ENCODE measurements at regions not wholly inside any gene's neighbourhood (a gene's known extent, or its start where the extent isn't known, plus 50 kb on each side); places are given as distances from the start of the nearest gene placed in this dataset.
"Not testable (repeated sequence)": the region's sequence is repeated elsewhere in the genome, so short reads cannot be mapped to it uniquely, and the experiment has no call there.

- Mint-ChIP-seq H3K9me3 (peaks cover 2% of the 10 kb centered on the region), H3K27ac (no peak overlapping the region), H3K4me3 (no peak overlapping the region), H3K36me3 (ENCODE audit: low read depth) (no peaks in the 10 kb centered on the region), H3K4me1 (no peaks in the 10 kb centered on the region), H3K27me3 (no peaks in the 10 kb centered on the region)
- no peak for DNase-seq
- POLR2A ChIA-PET, result no interaction called here
- CTCF ChIA-PET, result no interaction called here
These were observed 189.6 kb downstream of the TXNL1 start for GRCh38 chr18:56448751-56449150.

- H3K27me3 Mint-ChIP-seq, result no peaks in the 10 kb centered on the region
- no peak for DNase-seq
- POLR2A ChIA-PET, result no interaction called here
- H3K9me3 Mint-ChIP-seq, result peaks cover 2% of the 10 kb centered on the region
- CTCF ChIA-PET, result no interaction called here
- H3K36me3 Mint-ChIP-seq (ENCODE audit: low read depth), result no peaks in the 10 kb centered on the region
- no peak overlapping the region for H3K27ac Mint-ChIP-seq
- no peak overlapping the region for H3K4me3 Mint-ChIP-seq
- H3K4me1 Mint-ChIP-seq, result no peaks in the 10 kb centered on the region
These were observed 193.0 kb downstream of the TXNL1 start for GRCh38 chr18:56445422-56445821.

GRCh38 chr18:56444201-56444600 is 194.2 kb downstream of the TXNL1 start:
- H3K36me3 Mint-ChIP-seq (ENCODE audit: low read depth), result no peaks in the 10 kb centered on the region
- peaks cover 2% of the 10 kb centered on the region for H3K9me3 Mint-ChIP-seq
- ChIA-PET POLR2A (interaction anchor here (1.2 kb wide), 1 partner anchor 10 kb away, joined by 3 read pairs; no protein-coding TSS in a partner anchor), CTCF (no interaction called here)
- H3K4me3 Mint-ChIP-seq, result no peak overlapping the region
- no peak overlapping the region for H3K27ac Mint-ChIP-seq
- H3K4me1 Mint-ChIP-seq, result no peaks in the 10 kb centered on the region
- H3K27me3 Mint-ChIP-seq, result no peaks in the 10 kb centered on the region
- DNase-seq, result no peak

GRCh38 chr18:56443166-56443907 is 195.1 kb downstream of the TXNL1 start:
- no peak overlapping the region for H3K27ac Mint-ChIP-seq
- CTCF ChIA-PET, result no interaction called here
- H3K4me3 Mint-ChIP-seq, result no peak overlapping the region
- no peaks in the 10 kb centered on the region for H3K27me3 Mint-ChIP-seq
- no peaks in the 10 kb centered on the region for H3K4me1 Mint-ChIP-seq
- H3K9me3 Mint-ChIP-seq, result peaks cover 2% of the 10 kb centered on the region
- no peaks in the 10 kb centered on the region for H3K36me3 Mint-ChIP-seq (ENCODE audit: low read depth)
- POLR2A ChIA-PET, result interaction anchor here (1.2 kb wide), 1 partner anchor 9 kb away, joined by 3 read pairs; no protein-coding TSS in a partner anchor
- DNase-seq, result no peak

GRCh38 chr18:56438480-56438879 is 199.9 kb downstream of the TXNL1 start:
- H3K27me3 Mint-ChIP-seq; H3K9me3 Mint-ChIP-seq; H3K4me1 Mint-ChIP-seq; CTCF ChIA-PET; H3K27ac Mint-ChIP-seq; POLR2A ChIA-PET; H3K4me3 Mint-ChIP-seq; DNase-seq; H3K36me3 Mint-ChIP-seq (ENCODE audit: low read depth): not testable (repeated sequence)

- POLR2A ChIA-PET, result no interaction called here
- H3K36me3 Mint-ChIP-seq (ENCODE audit: low read depth), result no peaks in the 10 kb centered on the region
- no peaks in the 10 kb centered on the region for H3K27me3 Mint-ChIP-seq
- no peak overlapping the region for H3K27ac Mint-ChIP-seq
- no peaks in the 10 kb centered on the region for H3K4me1 Mint-ChIP-seq
- CTCF ChIA-PET, result no interaction called here
- peaks cover 5% of the 10 kb centered on the region for H3K9me3 Mint-ChIP-seq
- no peak overlapping the region for H3K4me3 Mint-ChIP-seq
- no peak for DNase-seq
These were observed 201.7 kb downstream of the TXNL1 start for GRCh38 chr18:56436651-56437050.

GRCh38 chr18:56433919-56434318 is 204.5 kb downstream of the TXNL1 start:
- ChIA-PET CTCF (no interaction called here), POLR2A (interaction anchor here (1.3 kb wide), 1 partner anchor 9 kb away, joined by 3 read pairs; no protein-coding TSS in a partner anchor)
- DNase-seq, result no peak
- Mint-ChIP-seq H3K4me3 (no peak overlapping the region), H3K4me1 (no peaks in the 10 kb centered on the region), H3K27me3 (no peaks in the 10 kb centered on the region), H3K9me3 (peaks cover 5% of the 10 kb centered on the region), H3K27ac (no peak overlapping the region), H3K36me3 (ENCODE audit: low read depth) (no peaks in the 10 kb centered on the region)

GRCh38 chr18:56431551-56431950 is 206.8 kb downstream of the TXNL1 start:
- CTCF ChIA-PET, result no interaction called here
- POLR2A ChIA-PET, result no interaction called here

GRCh38 chr18:56423626-56424025 is 214.8 kb downstream of the TXNL1 start:
- Mint-ChIP-seq H3K36me3 (ENCODE audit: low read depth) (no peaks in the 10 kb centered on the region), H3K4me1 (no peaks in the 10 kb centered on the region), H3K4me3 (no peak overlapping the region), H3K27ac (no peak overlapping the region), H3K27me3 (no peaks in the 10 kb centered on the region), H3K9me3 (peaks cover 9% of the 10 kb centered on the region)
- DNase-seq, result no peak
- ChIA-PET POLR2A (no interaction called here), CTCF (no interaction called here)

More at GRCh38 chr18:56431551-56431950, 206.8 kb downstream of the TXNL1 start:
- Mint-ChIP-seq H3K4me3 (no peak overlapping the region), H3K9me3 (peaks cover 13% of the 10 kb centered on the region), H3K27me3 (no peaks in the 10 kb centered on the region), H3K4me1 (no peaks in the 10 kb centered on the region), H3K27ac (no peak overlapping the region), H3K36me3 (ENCODE audit: low read depth) (no peaks in the 10 kb centered on the region)
- DNase-seq, result no peak

GRCh38 chr18:56421647-56422046 is 216.7 kb downstream of the TXNL1 start:
- Mint-ChIP-seq H3K36me3 (ENCODE audit: low read depth) (no peaks in the 10 kb centered on the region), H3K9me3 (peaks cover 5% of the 10 kb centered on the region), H3K27ac (no peak overlapping the region), H3K4me1 (no peaks in the 10 kb centered on the region), H3K27me3 (no peaks in the 10 kb centered on the region), H3K4me3 (no peak overlapping the region)
- DNase-seq, result no peak
- ChIA-PET POLR2A (no interaction called here), CTCF (no interaction called here)

- H3K9me3 Mint-ChIP-seq; H3K27ac Mint-ChIP-seq; DNase-seq; H3K27me3 Mint-ChIP-seq; CTCF ChIA-PET; H3K4me1 Mint-ChIP-seq; POLR2A ChIA-PET; H3K36me3 Mint-ChIP-seq (ENCODE audit: low read depth); H3K4me3 Mint-ChIP-seq: not testable (repeated sequence)
These were observed 217.5 kb downstream of the TXNL1 start for GRCh38 chr18:56420868-56421267.

- ChIA-PET CTCF (no interaction called here), POLR2A (no interaction called here)
- Mint-ChIP-seq H3K36me3 (ENCODE audit: low read depth) (no peaks in the 10 kb centered on the region), H3K9me3 (peaks cover 17% of the 10 kb centered on the region), H3K27ac (no peak overlapping the region), H3K27me3 (no peaks in the 10 kb centered on the region), H3K4me3 (no peak overlapping the region), H3K4me1 (no peaks in the 10 kb centered on the region)
- DNase-seq, result no peak
These were observed 224.0 kb downstream of the TXNL1 start for GRCh38 chr18:56414357-56414756.

- no peak overlapping the region for H3K27ac Mint-ChIP-seq
- no peak overlapping the region for H3K4me3 Mint-ChIP-seq
- H3K27me3 Mint-ChIP-seq, result no peaks in the 10 kb centered on the region
- H3K9me3 Mint-ChIP-seq, result peaks cover 17% of the 10 kb centered on the region
- ChIA-PET CTCF (no interaction called here), POLR2A (no interaction called here)
- H3K4me1 Mint-ChIP-seq, result no peaks in the 10 kb centered on the region
- H3K36me3 Mint-ChIP-seq (ENCODE audit: low read depth), result no peaks in the 10 kb centered on the region
- no peak for DNase-seq
These were observed 224.5 kb downstream of the TXNL1 start for GRCh38 chr18:56413862-56414261.

- DNase-seq, result no peak
- POLR2A ChIA-PET, result no interaction called here
These were observed 225.4 kb downstream of the TXNL1 start for GRCh38 chr18:56412951-56413350.

More at GRCh38 chr18:56412951-56413350, 225.4 kb downstream of the TXNL1 start:
- no peak overlapping the region for H3K4me3 Mint-ChIP-seq
- no peaks in the 10 kb centered on the region for H3K27me3 Mint-ChIP-seq
- H3K36me3 Mint-ChIP-seq (ENCODE audit: low read depth), result no peaks in the 10 kb centered on the region
- H3K27ac Mint-ChIP-seq, result no peak overlapping the region
- peaks cover 17% of the 10 kb centered on the region for H3K9me3 Mint-ChIP-seq
- no peaks in the 10 kb centered on the region for H3K4me1 Mint-ChIP-seq
- CTCF ChIA-PET, result no interaction called here
